ENCODE measurements at regions not wholly inside any gene's neighbourhood (a gene's known extent, or its start where the extent isn't known, plus 50 kb on each side); places are given as distances from the start of the nearest gene placed in this dataset.

DNA sequence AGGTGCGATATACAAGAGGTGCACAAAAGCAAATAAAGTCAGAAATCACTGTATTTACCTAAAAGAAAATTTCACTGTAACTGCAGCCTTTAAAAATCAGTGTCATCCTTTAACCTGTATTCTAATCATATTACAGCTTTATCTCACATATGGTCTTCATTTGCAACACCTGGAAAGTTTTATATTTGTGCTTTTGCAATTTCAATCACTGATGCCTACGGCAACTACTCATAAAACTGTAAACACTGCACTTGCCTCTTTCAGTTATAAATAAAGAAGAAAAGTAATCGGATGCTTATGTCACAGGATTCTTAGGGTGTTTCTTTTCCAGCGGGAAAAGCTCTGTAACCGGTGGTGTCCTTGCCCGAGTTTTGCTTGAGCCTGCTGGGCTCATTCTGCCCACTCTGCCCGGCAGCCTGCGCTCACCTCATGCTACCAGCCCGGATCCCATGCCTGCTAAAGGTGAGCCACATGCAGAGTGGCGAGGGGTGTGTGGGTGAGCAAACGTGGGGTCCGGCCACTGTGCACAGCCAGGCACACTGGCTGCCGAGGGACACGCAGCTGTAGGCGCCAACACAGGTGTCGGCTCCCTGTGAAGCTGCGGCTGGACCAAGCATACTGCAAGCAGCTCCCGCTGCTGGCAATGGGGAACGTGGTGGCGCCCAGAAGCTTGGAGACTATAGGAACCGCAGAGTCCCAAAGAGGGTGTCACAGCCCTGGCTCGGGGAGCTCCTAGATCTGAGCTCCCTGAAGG lies 56.3 kb upstream of the ABCB5 start:
- TF ChIP-seq, protein P1, sequence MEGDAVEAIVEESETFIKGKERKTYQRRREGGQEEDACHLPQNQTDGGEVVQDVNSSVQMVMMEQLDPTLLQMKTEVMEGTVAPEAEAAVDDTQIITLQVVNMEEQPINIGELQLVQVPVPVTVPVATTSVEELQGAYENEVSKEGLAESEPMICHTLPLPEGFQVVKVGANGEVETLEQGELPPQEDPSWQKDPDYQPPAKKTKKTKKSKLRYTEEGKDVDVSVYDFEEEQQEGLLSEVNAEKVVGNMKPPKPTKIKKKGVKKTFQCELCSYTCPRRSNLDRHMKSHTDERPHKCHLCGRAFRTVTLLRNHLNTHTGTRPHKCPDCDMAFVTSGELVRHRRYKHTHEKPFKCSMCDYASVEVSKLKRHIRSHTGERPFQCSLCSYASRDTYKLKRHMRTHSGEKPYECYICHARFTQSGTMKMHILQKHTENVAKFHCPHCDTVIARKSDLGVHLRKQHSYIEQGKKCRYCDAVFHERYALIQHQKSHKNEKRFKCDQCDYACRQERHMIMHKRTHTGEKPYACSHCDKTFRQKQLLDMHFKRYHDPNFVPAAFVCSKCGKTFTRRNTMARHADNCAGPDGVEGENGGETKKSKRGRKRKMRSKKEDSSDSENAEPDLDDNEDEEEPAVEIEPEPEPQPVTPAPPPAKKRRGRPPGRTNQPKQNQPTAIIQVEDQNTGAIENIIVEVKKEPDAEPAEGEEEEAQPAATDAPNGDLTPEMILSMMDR (IDR thresholded peaks at IDR 0.05), result no peak
- TF ChIP-seq POLR2A (IDR thresholded peaks at IDR 0.05), result no peak

All from adrenal gland (tissue), 5 donors.